CD4-positive, alpha-beta T cell (primary cell): ENCODE measurements at regions not wholly inside any gene's neighbourhood (a gene's known extent, or its start where the extent isn't known, plus 50 kb on each side); places are given as distances from the start of the nearest gene placed in this dataset.

Experiments used
- ATAC-seq: fragments of 200-7000 bp; cut with Tn5 transposase; one replicate; pipeline ENCODE4 v1.10.0; 2022; ENCODE audit warnings: mild to moderate bottlenecking; ENCODE audit not compliant: poor library complexity
- CTCF ChIA-PET: fragments of 350-600 bp; sonication (Branson Sonifier 250); formaldehyde crosslinking; loops from one replicate; lab custom pipeline; 2021; ENCODE audit warnings: antibody characterized with exemption, inconsistent platforms; lab: Charles Lee
- POLR2A ChIA-PET: fragments of 350-600 bp; sonication (Branson Sonifier 250); formaldehyde crosslinking; loops from one replicate; lab custom pipeline; 2021; ENCODE audit warnings: antibody characterized with exemption, inconsistent platforms; lab: Charles Lee
- DNase-seq, 14 experiments: peaks; one replicate each; pipeline ENCODE4 v3.0.0-alpha.2; 2013 to 2020; ENCODE audit warnings: mixed read lengths in 2 of 14
- H3K27ac ChIP-seq, 2 donors: one replicate each; pipeline versions ENCODE4 v1.5.1 to v1.7.0; 2013; ENCODE audit warnings: low read length in 2 of 2, low read depth in 1 of 2, mild to moderate bottlenecking in 1 of 2
- H3K27me3 ChIP-seq, 2 experiments: 1 replicate in 1 of 2; 2 replicates in 1 of 2; pipeline versions ENCODE4 v1.6.1 to v1.7.0; 2013; ENCODE audit warnings: low read length in 2 of 2, control low read depth in 1 of 2, mild to moderate bottlenecking in 1 of 2, moderate library complexity in 1 of 2; ENCODE audit not compliant: insufficient read depth in 2 of 2, control insufficient read depth in 1 of 2
- H3K36me3 ChIP-seq: one replicate; pipeline ENCODE4 v1.6.1; 2013; ENCODE audit warnings: low read length, control low read depth; ENCODE audit not compliant: insufficient read depth
- H3K4me1 ChIP-seq: one replicate; pipeline ENCODE4 v1.6.1; 2013; ENCODE audit warnings: low read length, control low read depth; ENCODE audit not compliant: insufficient read depth
- H3K4me3 ChIP-seq: one replicate; pipeline ENCODE4 v1.5.1; 2013; ENCODE audit warnings: mild to moderate bottlenecking, low read length, moderate library complexity
- H3K9me3 ChIP-seq, 2 experiments: 1 replicate in 1 of 2; 2 replicates in 1 of 2; pipeline versions ENCODE4 v1.6.1 to v1.7.0; 2013; ENCODE audit warnings: low read length in 2 of 2, mild to moderate bottlenecking in 2 of 2, control low read depth in 1 of 2, moderate library complexity in 1 of 2; ENCODE audit not compliant: control insufficient read depth in 1 of 2, insufficient read depth in 1 of 2
- H3K27ac Mint-ChIP-seq: one replicate; pipeline ENCODE4 v1.8.0; 2020; ENCODE audit warnings: mixed read lengths
- H3K27me3 Mint-ChIP-seq: one replicate; pipeline ENCODE4 v1.8.0; 2021; ENCODE audit warnings: mixed read lengths
- H3K36me3 Mint-ChIP-seq: one replicate; pipeline ENCODE4 v1.8.0; 2021; ENCODE audit warnings: low read depth, mixed read lengths
- H3K4me1 Mint-ChIP-seq: one replicate; pipeline ENCODE4 v1.8.0; 2021; ENCODE audit warnings: low read depth, mixed read lengths
- H3K4me3 Mint-ChIP-seq: one replicate; pipeline ENCODE4 v1.8.0; 2020; ENCODE audit warnings: mild to moderate bottlenecking, mixed read lengths
- H3K9me3 Mint-ChIP-seq: one replicate; pipeline ENCODE4 v1.8.0; 2020; ENCODE audit warnings: mixed read lengths
- CTCF ChIP-seq: fragments of 200-600 bp; IDR thresholded peaks from one replicate; pipeline ENCODE4 v1.8.0; 2022; ENCODE audit warnings: antibody characterized with exemption, mild to moderate bottlenecking
- intact Hi-C, 2 experiments: fragments of 100-400 bp; cut with DNase I in 1 of 2; cut with micrococcal nuclease in 1 of 2; formaldehyde crosslinking; loops; one replicate each; pipeline versions ENCODE4 v1.15.1 to v1.9.0; 2023 to 2025; cut with DNase I, micrococcal nuclease

- POLR2A ChIA-PET = no interaction called here
Observed at GRCh38 chr9:36748322-36748899, 175.7 kb downstream of the MELK start.

GRCh38 chr9:36749461-36749860, 176.8 kb downstream of the MELK start:
- POLR2A ChIA-PET = no interaction called here
- no peak for TF ChIP-seq CTCF
- Histone ChIP-seq H3K36me3 (no peaks in the 10 kb centered on the region), H3K27ac (no peak overlapping the region), H3K4me1 (no peaks in the 10 kb centered on the region), H3K9me3 (peaks cover 0 to 8% of the 10 kb centered on the region in 2 experiments), H3K4me3 (no peak overlapping the region), H3K27me3 (peaks cover 16 to 25% of the 10 kb centered on the region in 2 experiments)
- Mint-ChIP-seq H3K27me3 (peaks cover 90% of the 10 kb centered on the region), H3K4me3 (no peak overlapping the region), H3K27ac (no peak overlapping the region), H3K9me3 (no peaks in the 10 kb centered on the region), H3K36me3 (no peaks in the 10 kb centered on the region), H3K4me1 (no peaks in the 10 kb centered on the region)
- ATAC-seq (no peak), DNase-seq (no peak)
- intact Hi-C loops = no loop called here
- CTCF ChIA-PET = no interaction called here

More at GRCh38 chr9:36748322-36748899, 175.7 kb downstream of the MELK start:
- TF ChIP-seq CTCF = no peak
- no peaks in the 10 kb centered on the region for H3K4me1 Mint-ChIP-seq
- no peaks in the 10 kb centered on the region for H3K36me3 Mint-ChIP-seq
- CTCF ChIA-PET = no interaction called here
- no peaks in the 10 kb centered on the region for H3K4me1 ChIP-seq
- H3K27ac Mint-ChIP-seq = no peak overlapping the region
- H3K27me3 ChIP-seq = peaks cover 13 to 25% of the 10 kb centered on the region in 2 experiments
- DNase-seq (peak in 6 of 14 experiments; percentile 10 to 29 (median 14)), ATAC-seq (no peak)
- no peak overlapping the region for H3K4me3 ChIP-seq
- H3K9me3 ChIP-seq = peaks cover 0 to 8% of the 10 kb centered on the region in 2 experiments
- H3K27me3 Mint-ChIP-seq = peaks cover 89% of the 10 kb centered on the region
- no peaks in the 10 kb centered on the region for H3K36me3 ChIP-seq
- intact Hi-C loops = no loop called here
- no peak overlapping the region for H3K4me3 Mint-ChIP-seq
- H3K9me3 Mint-ChIP-seq = no peaks in the 10 kb centered on the region
- no peak overlapping the region for H3K27ac ChIP-seq

- H3K27ac Mint-ChIP-seq = no peak overlapping the region
- DNase-seq (no peak), ATAC-seq (no peak)
- peaks cover 92% of the 10 kb centered on the region for H3K27me3 Mint-ChIP-seq
- H3K4me1 Mint-ChIP-seq = no peaks in the 10 kb centered on the region
- Histone ChIP-seq H3K9me3 (peaks cover 0 to 8% of the 10 kb centered on the region in 2 experiments), H3K4me3 (no peak overlapping the region), H3K27me3 (peaks cover 16 to 32% of the 10 kb centered on the region in 2 experiments), H3K4me1 (no peaks in the 10 kb centered on the region), H3K27ac (no peak overlapping the region), H3K36me3 (no peaks in the 10 kb centered on the region)
- intact Hi-C loops = no loop called here
- no peaks in the 10 kb centered on the region for H3K9me3 Mint-ChIP-seq
- no peak for TF ChIP-seq CTCF
- no peak overlapping the region for H3K4me3 Mint-ChIP-seq
- no peaks in the 10 kb centered on the region for H3K36me3 Mint-ChIP-seq
- ChIA-PET CTCF (no interaction called here), POLR2A (no interaction called here)
Observed at GRCh38 chr9:36750630-36751029, 177.9 kb downstream of the MELK start.
